Activated CD4-positive, alpha-beta T cell treated with anti-CD3 and anti-CD28 coated beads, Interleukin-2, amount 10 ng/mL, durations not matched to agents 7 days and 5 days (primary cell): ENCODE measurements at regions not wholly inside any gene's neighbourhood (a gene's known extent, or its start where the extent isn't known, plus 50 kb on each side); places are given as distances from the start of the nearest gene placed in this dataset.

ENCODE experiments used
- CTCF ChIA-PET: fragments of 350-600 bp; sonication (Branson Sonifier 250); formaldehyde crosslinking; loops from one replicate; lab custom pipeline; 2021; ENCODE audit warnings: antibody characterized with exemption; lab: Charles Lee
- POLR2A ChIA-PET: fragments of 350-600 bp; sonication (Branson Sonifier 250); formaldehyde crosslinking; loops from one replicate; lab custom pipeline; 2021; ENCODE audit warnings: antibody characterized with exemption; lab: Charles Lee
- DNase-seq: peaks from one replicate; pipeline ENCODE4 v3.0.0-alpha.2; 2020
- H3K27ac Mint-ChIP-seq: one replicate; pipeline ENCODE4 v1.8.0; 2021; ENCODE audit warnings: mild to moderate bottlenecking, moderate library complexity, mixed read lengths
- H3K27me3 Mint-ChIP-seq: one replicate; pipeline ENCODE4 v1.8.0; 2021; ENCODE audit warnings: mixed read lengths
- H3K36me3 Mint-ChIP-seq: one replicate; pipeline ENCODE4 v1.8.0; 2021; ENCODE audit warnings: low read depth, mixed read lengths
- H3K4me1 Mint-ChIP-seq: one replicate; pipeline ENCODE4 v1.8.0; 2021; ENCODE audit warnings: mixed read lengths
- H3K4me3 Mint-ChIP-seq: one replicate; pipeline ENCODE4 v1.8.0; 2021; ENCODE audit warnings: mild to moderate bottlenecking, moderate library complexity, mixed read lengths
- H3K9me3 Mint-ChIP-seq: one replicate; pipeline ENCODE4 v1.8.0; 2021; ENCODE audit warnings: mixed read lengths

DNA sequence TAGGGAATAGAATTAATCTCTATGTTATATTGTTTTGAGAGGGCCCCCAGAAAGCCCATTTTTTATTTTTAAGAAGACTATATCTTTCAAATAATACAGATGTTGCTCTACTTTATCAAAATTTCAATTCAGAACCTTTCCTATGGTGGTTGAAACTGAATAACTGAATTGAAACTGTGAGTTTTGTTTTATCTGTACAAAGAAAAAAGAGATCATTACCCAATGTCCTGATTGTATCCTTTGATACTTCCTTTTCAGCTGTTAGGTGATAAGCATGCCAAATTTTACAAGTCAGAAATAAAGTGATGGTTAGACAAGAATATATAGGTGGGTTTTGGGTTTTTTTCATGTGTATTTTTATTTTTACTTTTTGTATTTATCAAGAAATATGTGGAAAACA is 1293.1 kb upstream of the USP15 start:
- ChIA-PET POLR2A (no interaction called here), CTCF (no interaction called here)
- peaks cover 5% of the 10 kb centered on the region for H3K9me3 Mint-ChIP-seq

DNA sequence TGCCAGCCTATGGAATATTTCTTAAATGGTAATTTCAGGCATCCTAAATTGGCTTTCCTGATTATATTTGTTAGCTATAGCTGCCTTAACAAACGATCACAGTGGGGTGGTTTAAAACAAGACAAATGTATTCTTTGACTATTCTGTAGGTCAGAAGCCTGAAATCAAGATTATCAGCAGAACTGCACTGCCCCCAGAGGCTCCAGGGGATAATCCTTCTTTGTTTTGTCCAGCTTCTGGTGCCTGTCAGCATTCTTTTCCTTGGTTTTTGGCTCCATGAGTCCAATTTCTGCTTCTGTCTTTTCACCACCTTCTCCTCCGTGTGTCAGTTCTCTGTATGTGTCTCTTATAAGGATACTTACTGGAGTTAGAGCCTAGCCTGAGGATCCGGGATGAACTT is 1282.2 kb upstream of the USP15 start:
- no peaks in the 10 kb centered on the region for H3K9me3 Mint-ChIP-seq
- ChIA-PET POLR2A (no interaction called here), CTCF (no interaction called here)
- no peaks in the 10 kb centered on the region for H3K4me1 Mint-ChIP-seq
- H3K27me3 Mint-ChIP-seq = no peaks in the 10 kb centered on the region
- no peak for DNase-seq
- H3K27ac Mint-ChIP-seq = no peak overlapping the region
- no peak overlapping the region for H3K4me3 Mint-ChIP-seq
- no peaks in the 10 kb centered on the region for H3K36me3 Mint-ChIP-seq

More for the DNA sequence above, 1293.1 kb upstream of the USP15 start:
- no peak overlapping the region for H3K27ac Mint-ChIP-seq
- no peaks in the 10 kb centered on the region for H3K27me3 Mint-ChIP-seq
- H3K4me3 Mint-ChIP-seq = no peak overlapping the region
- DNase-seq = no peak
- H3K4me1 Mint-ChIP-seq = no peaks in the 10 kb centered on the region
- no peaks in the 10 kb centered on the region for H3K36me3 Mint-ChIP-seq

- H3K27ac Mint-ChIP-seq = no peak overlapping the region
- ChIA-PET CTCF (no interaction called here), POLR2A (no interaction called here)
- H3K4me3 Mint-ChIP-seq = no peak overlapping the region
- no peaks in the 10 kb centered on the region for H3K27me3 Mint-ChIP-seq
- no peaks in the 10 kb centered on the region for H3K4me1 Mint-ChIP-seq
- H3K36me3 Mint-ChIP-seq = no peaks in the 10 kb centered on the region
- H3K9me3 Mint-ChIP-seq = peaks cover 2% of the 10 kb centered on the region
- no peak for DNase-seq
Measured at GRCh38 chr12:60980558-60980957, 1279.6 kb upstream of the USP15 start.

DNA sequence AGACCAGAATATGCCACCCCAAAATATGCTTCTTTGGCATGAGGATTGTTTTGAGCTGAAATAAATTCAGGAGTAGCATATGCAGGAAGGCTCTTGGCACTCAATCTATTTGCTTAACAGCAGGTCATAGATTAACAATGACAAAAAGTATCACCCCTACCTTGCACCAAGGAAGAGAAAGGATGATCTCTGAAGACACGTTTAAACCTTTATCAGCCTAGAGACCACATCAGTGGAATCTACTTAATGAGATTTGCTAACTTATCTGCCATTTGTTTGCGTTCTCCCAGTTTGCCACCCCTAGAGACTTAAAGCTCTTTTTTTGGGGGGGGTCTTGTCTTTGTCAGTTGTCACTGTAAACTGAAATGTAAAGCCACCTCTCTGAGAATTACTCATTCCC is 1278.7 kb upstream of the USP15 start:
- ChIA-PET CTCF (no interaction called here), POLR2A (no interaction called here)
- Mint-ChIP-seq H3K9me3 (peaks cover 2% of the 10 kb centered on the region), H3K4me1 (no peaks in the 10 kb centered on the region), H3K36me3 (no peaks in the 10 kb centered on the region), H3K27me3 (no peaks in the 10 kb centered on the region), H3K4me3 (no peak overlapping the region), H3K27ac (no peak overlapping the region)
- no peak for DNase-seq

DNA sequence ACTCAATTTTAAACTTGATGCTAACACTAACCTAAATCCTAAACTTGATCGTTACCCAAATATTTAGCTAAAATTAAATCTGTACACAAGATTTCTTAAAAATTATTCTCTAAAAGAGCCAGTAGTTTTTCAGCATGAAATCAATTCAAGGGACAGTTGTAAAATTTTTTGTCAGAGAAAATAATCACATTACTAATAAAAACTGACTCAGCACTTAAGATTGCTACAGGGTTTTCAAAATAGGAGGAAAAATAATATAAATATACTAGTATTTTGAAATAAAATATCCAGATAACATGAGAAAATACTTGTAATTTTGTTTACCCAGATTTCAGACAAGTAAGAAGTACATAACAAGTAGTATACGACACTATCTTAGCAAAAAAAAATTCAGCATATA is 1268.1 kb upstream of the USP15 start:
- Mint-ChIP-seq H3K9me3 (peaks cover 4% of the 10 kb centered on the region), H3K4me3 (no peak overlapping the region), H3K36me3 (no peaks in the 10 kb centered on the region), H3K27ac (no peak overlapping the region), H3K4me1 (no peaks in the 10 kb centered on the region), H3K27me3 (no peaks in the 10 kb centered on the region)
- ChIA-PET POLR2A (no interaction called here), CTCF (no interaction called here)
- DNase-seq = no peak

- POLR2A ChIA-PET = no interaction called here
- DNase-seq = no peak
- CTCF ChIA-PET = no interaction called here
- no peaks in the 10 kb centered on the region for H3K4me1 Mint-ChIP-seq
- H3K36me3 Mint-ChIP-seq = no peaks in the 10 kb centered on the region
- no peak overlapping the region for H3K27ac Mint-ChIP-seq
- peaks cover 2% of the 10 kb centered on the region for H3K9me3 Mint-ChIP-seq
- H3K27me3 Mint-ChIP-seq = no peaks in the 10 kb centered on the region
- H3K4me3 Mint-ChIP-seq = no peak overlapping the region
Measured at GRCh38 chr12:60995256-60995825, 1264.9 kb upstream of the USP15 start.

DNA sequence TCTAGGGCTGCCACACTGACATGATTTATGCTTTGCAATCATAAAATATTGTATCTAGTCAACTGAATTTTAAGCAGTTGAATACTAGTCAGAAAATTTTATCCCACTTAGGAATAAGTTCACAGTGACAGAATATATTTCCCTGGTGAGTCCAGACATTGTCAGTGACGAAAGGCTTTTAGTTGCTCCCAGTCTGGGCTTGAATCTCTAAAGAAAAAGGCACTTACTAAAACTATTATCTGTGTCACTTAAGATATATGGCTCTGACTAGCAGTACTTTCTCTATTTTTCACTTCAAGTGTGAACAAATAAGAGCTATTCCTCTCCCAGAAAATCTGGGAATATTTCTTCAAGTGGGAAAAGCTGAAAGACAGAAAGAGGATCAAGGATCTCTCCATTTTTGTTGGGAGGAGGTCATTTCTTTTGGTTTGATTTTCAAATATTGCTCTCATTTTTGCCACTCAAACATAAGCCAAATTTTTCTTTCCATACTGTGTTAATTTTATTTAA is 1262.3 kb upstream of the USP15 start:
- ChIA-PET POLR2A (no interaction called here), CTCF (no interaction called here)
- DNase-seq = no peak
- H3K36me3 Mint-ChIP-seq = no peaks in the 10 kb centered on the region
- H3K27me3 Mint-ChIP-seq = no peaks in the 10 kb centered on the region
- H3K4me3 Mint-ChIP-seq = no peak overlapping the region
- H3K27ac Mint-ChIP-seq = no peak overlapping the region
- no peaks in the 10 kb centered on the region for H3K4me1 Mint-ChIP-seq
- peaks cover 7% of the 10 kb centered on the region for H3K9me3 Mint-ChIP-seq

- no peak for DNase-seq
- CTCF ChIA-PET = no interaction called here
- Mint-ChIP-seq H3K36me3 (peaks cover 2% of the 10 kb centered on the region), H3K9me3 (peaks cover 2% of the 10 kb centered on the region), H3K27ac (no peak overlapping the region), H3K4me3 (no peak overlapping the region), H3K4me1 (no peaks in the 10 kb centered on the region), H3K27me3 (no peaks in the 10 kb centered on the region)
- POLR2A ChIA-PET = no interaction called here
Measured at GRCh38 chr12:61009192-61009591, 1251.0 kb upstream of the USP15 start.

DNA sequence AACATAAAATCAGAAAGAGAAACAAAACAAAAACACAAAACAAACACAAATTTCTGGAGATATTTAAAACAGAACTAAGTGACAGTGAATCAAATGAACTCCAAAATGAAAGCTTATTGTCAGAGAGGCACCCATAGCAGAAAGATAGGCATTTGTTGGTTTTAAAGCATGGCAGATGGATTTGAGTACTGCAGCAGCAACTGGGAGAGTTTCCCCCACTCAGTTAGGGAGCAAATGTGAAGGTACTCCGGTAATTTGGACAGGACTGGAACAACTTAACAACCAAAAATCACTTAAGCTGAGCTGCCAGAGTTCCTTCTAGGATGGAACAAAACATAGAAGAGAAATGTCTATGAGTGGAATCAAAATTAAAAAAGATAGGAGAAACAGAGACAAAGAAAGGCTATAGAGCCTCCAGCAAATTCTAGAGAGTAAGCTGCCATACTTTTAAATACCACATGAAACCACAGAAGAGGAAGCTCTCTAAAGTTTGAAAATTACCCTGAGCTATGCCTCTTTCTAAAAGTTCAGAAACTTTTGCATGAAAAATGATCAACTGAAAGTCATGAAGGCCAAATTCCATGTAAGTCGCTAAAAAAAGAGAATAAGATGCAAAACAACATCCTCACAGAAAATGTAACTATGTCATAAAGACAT is 1248.3 kb upstream of the USP15 start:
- no peaks in the 10 kb centered on the region for H3K4me1 Mint-ChIP-seq
- CTCF ChIA-PET = no interaction called here
- H3K9me3 Mint-ChIP-seq = peaks cover 5% of the 10 kb centered on the region
- no peak overlapping the region for H3K4me3 Mint-ChIP-seq
- H3K27me3 Mint-ChIP-seq = no peaks in the 10 kb centered on the region
- H3K36me3 Mint-ChIP-seq = peaks cover 2% of the 10 kb centered on the region
- H3K27ac Mint-ChIP-seq = no peak overlapping the region
- no peak for DNase-seq
- POLR2A ChIA-PET = no interaction called here

DNA sequence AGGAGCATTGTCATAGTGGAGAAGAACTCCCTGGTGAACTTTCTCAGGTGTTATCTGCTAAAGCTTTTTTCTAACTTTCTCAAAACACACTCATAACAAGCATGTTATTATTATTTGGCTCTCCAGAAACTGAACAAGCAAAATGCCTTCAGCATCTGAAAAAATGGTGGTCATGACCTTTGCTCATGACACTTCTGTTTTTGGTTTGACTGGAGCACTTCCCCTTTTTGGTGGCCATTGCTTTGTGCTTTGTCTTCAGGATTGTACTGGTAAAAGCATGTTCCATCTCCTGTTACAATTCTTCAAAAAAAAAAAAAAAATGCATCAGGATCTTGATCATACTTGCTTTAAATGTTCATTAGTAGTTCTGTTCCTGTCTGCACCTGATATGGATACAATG is 1241.6 kb upstream of the USP15 start:
- no peak overlapping the region for H3K4me3 Mint-ChIP-seq
- no peak for DNase-seq
- no peaks in the 10 kb centered on the region for H3K4me1 Mint-ChIP-seq
- peaks cover 15% of the 10 kb centered on the region for H3K9me3 Mint-ChIP-seq
- no peaks in the 10 kb centered on the region for H3K36me3 Mint-ChIP-seq
- ChIA-PET CTCF (interaction anchor here (0.6 kb wide), 1 partner anchor 351 kb away, joined by 5 read pairs; no protein-coding TSS in a partner anchor), POLR2A (no interaction called here)
- no peaks in the 10 kb centered on the region for H3K27me3 Mint-ChIP-seq
- no peak overlapping the region for H3K27ac Mint-ChIP-seq

- ChIA-PET CTCF (no interaction called here), POLR2A (no interaction called here)
- no peak overlapping the region for H3K4me3 Mint-ChIP-seq
- DNase-seq = no peak
- no peaks in the 10 kb centered on the region for H3K36me3 Mint-ChIP-seq
- H3K27ac Mint-ChIP-seq = no peak overlapping the region
- H3K4me1 Mint-ChIP-seq = no peaks in the 10 kb centered on the region
- H3K27me3 Mint-ChIP-seq = no peaks in the 10 kb centered on the region
- H3K9me3 Mint-ChIP-seq = peaks cover 13% of the 10 kb centered on the region
Measured at GRCh38 chr12:61023231-61023630, 1237.0 kb upstream of the USP15 start.

GRCh38 chr12:61029516-61029915 is 1230.7 kb upstream of the USP15 start:
- Mint-ChIP-seq H3K4me3 (no peak overlapping the region), H3K9me3 (peaks cover 3% of the 10 kb centered on the region), H3K4me1 (no peaks in the 10 kb centered on the region), H3K27me3 (no peaks in the 10 kb centered on the region), H3K27ac (no peak overlapping the region), H3K36me3 (no peaks in the 10 kb centered on the region)
- CTCF ChIA-PET = no interaction called here
- DNase-seq = no peak
- POLR2A ChIA-PET = no interaction called here

GRCh38 chr12:61037792-61038191 is 1222.4 kb upstream of the USP15 start:
- POLR2A ChIA-PET = no interaction called here
- H3K4me1 Mint-ChIP-seq = no peaks in the 10 kb centered on the region
- H3K27me3 Mint-ChIP-seq = no peaks in the 10 kb centered on the region
- H3K4me3 Mint-ChIP-seq = no peak overlapping the region
- no peak overlapping the region for H3K27ac Mint-ChIP-seq
- H3K9me3 Mint-ChIP-seq = no peaks in the 10 kb centered on the region
- DNase-seq = no peak
- H3K36me3 Mint-ChIP-seq = no peaks in the 10 kb centered on the region
- CTCF ChIA-PET = no interaction called here

DNA sequence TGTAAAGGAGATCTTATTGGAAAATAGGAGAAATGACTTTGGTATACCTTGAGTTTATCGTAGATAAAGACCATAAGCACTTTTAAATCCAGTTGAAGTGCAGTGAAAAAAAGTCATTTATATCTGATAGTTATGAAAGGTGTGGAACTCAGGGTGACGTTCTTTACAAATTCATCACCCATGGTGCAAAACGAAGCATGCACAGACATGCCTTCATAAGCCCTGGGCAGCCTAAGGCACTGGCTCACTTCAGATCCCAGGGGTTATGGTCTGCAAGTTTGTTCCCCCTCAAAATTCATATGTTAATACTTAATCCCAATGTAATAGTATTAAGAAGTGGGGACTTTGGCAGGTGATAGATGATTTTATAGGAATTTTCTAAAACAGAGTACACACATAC is 1216.4 kb upstream of the USP15 start:
- H3K27ac Mint-ChIP-seq = no peak overlapping the region
- H3K9me3 Mint-ChIP-seq = peaks cover 2% of the 10 kb centered on the region
- H3K36me3 Mint-ChIP-seq = no peaks in the 10 kb centered on the region
- H3K27me3 Mint-ChIP-seq = no peaks in the 10 kb centered on the region
- ChIA-PET POLR2A (no interaction called here), CTCF (no interaction called here)
- no peak overlapping the region for H3K4me3 Mint-ChIP-seq
- no peaks in the 10 kb centered on the region for H3K4me1 Mint-ChIP-seq
- no peak for DNase-seq
